HEK293 (cell line): ENCODE measurements at regions not wholly inside any gene's neighbourhood (a gene's known extent, or its start where the extent isn't known, plus 50 kb on each side); places are given as distances from the start of the nearest gene placed in this dataset.

Experiments used
- CTCF ChIA-PET: fragments of 350-600 bp; formaldehyde crosslinking; extraction: SDS; loops from one replicate; lab custom pipeline; 2021; ENCODE audit warnings: antibody characterized with exemption; lab: Yijun Ruan, JAX
- POLR2A ChIA-PET: fragments of 300-600 bp; formaldehyde crosslinking; extraction: SDS; loops from one replicate; lab custom pipeline; 2020; ENCODE audit warnings: antibody characterized with exemption, inconsistent platforms; lab: Yijun Ruan, JAX
- H3K27ac ChIP-seq: fragments of 200-500 bp; sonication (Bioruptor generic); 2 replicates; pipeline ENCODE4 v1.5.1; 2014; ENCODE audit warnings: low read depth, low read length, control low read depth, inconsistent platforms; ENCODE audit errors: extremely low read depth
- H3K36me3 ChIP-seq, 2 experiments: fragments of 200-500 bp in 1 of 2; sonication (Bioruptor generic) in 1 of 2; 1 replicate in 1 of 2; 2 replicates in 1 of 2; pipeline ENCODE4 v1.5.1; 2014 to 2017; ENCODE audit warnings: inconsistent platforms in 2 of 2, low read length in 2 of 2; ENCODE audit not compliant: control insufficient read depth in 2 of 2, insufficient read depth in 1 of 2
- H3K4me1 ChIP-seq: fragments of 200-500 bp; sonication (Bioruptor generic); 2 replicates; pipeline ENCODE4 v1.5.1; 2014; ENCODE audit warnings: mild to moderate bottlenecking, low read length, inconsistent platforms; ENCODE audit not compliant: control insufficient read depth, insufficient read depth
- H3K4me3 ChIP-seq: 2 replicates; pipeline ENCODE4 v1.5.1; 2011; ENCODE audit warnings: low read depth, mild to moderate bottlenecking, control low read depth, low read length, moderate library complexity
- H3K9me3 ChIP-seq: fragments of 200-500 bp; sonication (Bioruptor generic); 2 replicates; pipeline ENCODE4 v1.5.1; 2014; ENCODE audit warnings: low read depth, low read length, inconsistent platforms; ENCODE audit not compliant: control insufficient read depth, insufficient read depth
- EGR2 ChIP-seq: fragments of 450-650 bp; formaldehyde crosslinking; IDR thresholded peaks from 2 replicates; pipeline ENCODE4 v1.5.1; 2016; ENCODE audit warnings: low read depth, missing biosample characterization, missing genetic modification characterization
- KLF1 ChIP-seq: fragments of 450-650 bp; formaldehyde crosslinking; IDR thresholded peaks from 2 replicates; pipeline ENCODE4 v1.5.1; 2016; ENCODE audit warnings: missing biosample characterization, missing genetic modification characterization
- MEIS1 ChIP-seq: sonication (generic); formaldehyde crosslinking; IDR thresholded peaks from 2 replicates; pipeline ENCODE4 v1.8.1; 2022; ENCODE audit warnings: missing genetic modification reagents, mild to moderate bottlenecking, borderline replicate concordance
- SCRT1 ChIP-seq: fragments of 450-650 bp; formaldehyde crosslinking; IDR thresholded peaks from 2 replicates; pipeline ENCODE4 v1.5.1; 2016; ENCODE audit warnings: missing biosample characterization, missing genetic modification characterization, borderline replicate concordance
- ZBTB21 ChIP-seq: fragments of 450-650 bp; formaldehyde crosslinking; IDR thresholded peaks from 2 replicates; pipeline ENCODE4 v1.5.1; 2017; ENCODE audit warnings: missing biosample characterization, missing genetic modification characterization
- ZEB2 ChIP-seq: fragments of 450-650 bp; formaldehyde crosslinking; IDR thresholded peaks from 2 replicates; pipeline ENCODE4 v1.5.1; 2016; ENCODE audit warnings: missing biosample characterization, missing genetic modification characterization
- ZFHX2 ChIP-seq: fragments of 450-650 bp; formaldehyde crosslinking; conservative IDR thresholded peaks from 2 replicates; pipeline ENCODE4 v1.5.1; 2016; ENCODE audit warnings: missing biosample characterization, missing genetic modification characterization
- ZFP69B ChIP-seq: fragments of 450-650 bp; formaldehyde crosslinking; IDR thresholded peaks from 2 replicates; pipeline ENCODE4 v1.5.1; 2016; ENCODE audit warnings: missing biosample characterization, missing genetic modification characterization
- ZNF114 ChIP-seq: fragments of 450-650 bp; formaldehyde crosslinking; IDR thresholded peaks from 2 replicates; pipeline ENCODE4 v1.5.0; 2017; ENCODE audit warnings: missing biosample characterization, missing genetic modification characterization
- ZNF19 ChIP-seq: fragments of 450-650 bp; formaldehyde crosslinking; IDR thresholded peaks from 2 replicates; pipeline ENCODE4; 2016; ENCODE audit warnings: missing biosample characterization, missing genetic modification characterization, low read depth
- ZNF214 ChIP-seq: fragments of 450-650 bp; formaldehyde crosslinking; IDR thresholded peaks from 2 replicates; pipeline ENCODE4 v1.5.1; 2017; ENCODE audit warnings: missing biosample characterization, mild to moderate bottlenecking, missing genetic modification characterization, borderline replicate concordance
- ZNF24 ChIP-seq: fragments of 450-650 bp; formaldehyde crosslinking; IDR thresholded peaks from 2 replicates; pipeline ENCODE4 v1.5.1; 2016; ENCODE audit warnings: missing biosample characterization, missing genetic modification characterization
- ZNF248 ChIP-seq: fragments of 450-650 bp; formaldehyde crosslinking; IDR thresholded peaks from 2 replicates; pipeline ENCODE4 v1.5.1; 2017; ENCODE audit warnings: missing biosample characterization, missing genetic modification characterization
- ZNF266 ChIP-seq: fragments of 450-650 bp; formaldehyde crosslinking; IDR thresholded peaks from 2 replicates; pipeline ENCODE4 v1.5.1; 2016; ENCODE audit warnings: missing biosample characterization, missing genetic modification characterization, low read depth
- ZNF350 ChIP-seq: fragments of 450-650 bp; formaldehyde crosslinking; IDR thresholded peaks from 2 replicates; pipeline ENCODE4 v1.5.0; 2017; ENCODE audit warnings: missing biosample characterization, mild to moderate bottlenecking, missing genetic modification characterization
- ZNF366 ChIP-seq: fragments of 450-650 bp; formaldehyde crosslinking; conservative IDR thresholded peaks from 2 replicates; pipeline ENCODE4 v1.5.1; 2016; ENCODE audit warnings: missing biosample characterization, missing genetic modification characterization
- ZNF37A ChIP-seq: fragments of 450-650 bp; IDR thresholded peaks from 2 replicates; pipeline ENCODE4 v1.5.1; 2018; ENCODE audit warnings: missing biosample characterization, missing genetic modification characterization
- ZNF571 ChIP-seq: fragments of 450-650 bp; formaldehyde crosslinking; IDR thresholded peaks from 2 replicates; pipeline ENCODE4 v1.5.0; 2017; ENCODE audit warnings: missing biosample characterization, missing genetic modification characterization
- ZNF585B ChIP-seq: fragments of 450-650 bp; formaldehyde crosslinking; IDR thresholded peaks from 2 replicates; pipeline ENCODE4 v1.5.1; 2016; ENCODE audit warnings: missing biosample characterization, missing genetic modification characterization
- ZNF624 ChIP-seq: fragments of 450-650 bp; formaldehyde crosslinking; IDR thresholded peaks from 2 replicates; pipeline ENCODE4 v1.5.1; 2017; ENCODE audit warnings: missing biosample characterization, missing genetic modification characterization
- ZNF843 ChIP-seq: fragments of 450-650 bp; formaldehyde crosslinking; IDR thresholded peaks from 2 replicates; pipeline ENCODE4 v1.5.1; 2016; ENCODE audit warnings: missing biosample characterization, missing genetic modification characterization
- TF ChIP-seq, protein P1 (sequence below): fragments of 450-650 bp; formaldehyde crosslinking; IDR thresholded peaks from 2 replicates; pipeline ENCODE4 v1.5.1; 2017; ENCODE audit warnings: missing biosample characterization, missing genetic modification characterization
- TF ChIP-seq, protein P2 (sequence below): fragments of 450-650 bp; formaldehyde crosslinking; IDR thresholded peaks from 2 replicates; pipeline ENCODE4 v1.5.1; 2017; ENCODE audit warnings: missing biosample characterization, missing genetic modification characterization
- TF ChIP-seq, protein P3 (sequence below): fragments of 450-650 bp; formaldehyde crosslinking; IDR thresholded peaks from 2 replicates; pipeline ENCODE4 v1.5.1; 2016; ENCODE audit warnings: missing biosample characterization, missing genetic modification characterization, low read depth
- TF ChIP-seq, protein P4 (sequence below): fragments of 450-650 bp; formaldehyde crosslinking; IDR thresholded peaks from 2 replicates; pipeline ENCODE4 v1.5.1; 2016; ENCODE audit warnings: missing biosample characterization, missing genetic modification characterization
- TF ChIP-seq, protein P5 (sequence below): fragments of 450-650 bp; formaldehyde crosslinking; IDR thresholded peaks from 2 replicates; pipeline ENCODE4; 2016; ENCODE audit warnings: missing biosample characterization, missing genetic modification characterization

DNA sequence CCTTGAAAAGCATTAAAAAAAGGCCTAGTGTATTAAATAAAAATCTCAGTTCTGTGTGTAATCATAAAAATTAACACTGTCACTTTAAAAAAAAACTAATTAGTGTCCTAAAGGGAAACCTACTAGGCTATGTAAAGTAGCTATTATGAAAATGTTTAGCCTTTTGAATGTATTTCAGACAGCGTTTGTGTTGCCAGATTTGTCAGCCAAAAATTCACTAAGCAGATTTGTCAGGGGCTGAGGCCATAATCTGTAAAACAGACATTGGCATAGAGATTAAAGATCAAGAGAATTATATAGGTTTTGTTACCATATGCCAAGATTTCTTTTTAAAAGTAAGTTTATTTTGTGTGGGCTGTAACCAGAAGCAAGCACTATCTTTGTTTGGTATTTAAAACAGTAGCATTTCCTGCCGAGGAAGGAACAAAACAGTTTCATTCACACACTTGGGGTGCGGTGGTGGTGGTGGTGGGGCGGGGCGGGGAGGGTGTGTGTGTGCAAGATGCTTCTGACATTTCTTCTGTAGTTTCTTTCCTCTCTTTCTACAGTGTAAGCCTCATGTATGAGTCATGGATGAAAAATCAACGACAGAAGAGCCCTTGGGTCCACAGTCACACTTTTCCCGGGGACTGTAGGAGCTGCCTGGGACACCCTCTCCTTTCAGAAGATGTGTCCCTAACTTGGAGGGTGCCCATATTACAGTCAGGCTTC lies 328.5 kb upstream of the FANCL start:
- ChIA-PET POLR2A (no interaction called here), CTCF (interaction anchor here (0.6 to 1.1 kb wide), 2 partner anchors 115 to 418 kb away, joined by 3 read pairs; no protein-coding TSS in a partner anchor)
- no peaks in the 10 kb centered on the region for H3K9me3 ChIP-seq
- H3K36me3 ChIP-seq: no peaks in the 10 kb centered on the region
- H3K27ac ChIP-seq: no peak overlapping the region
- TF ChIP-seq ZNF571 (no peak), ZNF266 (no peak), SCRT1 (tag by site-specific recombination) (no peak), ZNF214 (tag by site-specific recombination) (no peak), ZNF37A (tag by site-specific recombination) (no peak), ZEB2 (tag by site-specific recombination) (no peak), MEIS1 (CRISPR knock-in tag) (no peak), ZNF114 (no peak), ZNF248 (tag by site-specific recombination) (no peak), ZNF624 (no peak), ZFP69B (tag by site-specific recombination) (no peak), KLF1 (tag by site-specific recombination) (no peak)
- TF ChIP-seq, protein P1, sequence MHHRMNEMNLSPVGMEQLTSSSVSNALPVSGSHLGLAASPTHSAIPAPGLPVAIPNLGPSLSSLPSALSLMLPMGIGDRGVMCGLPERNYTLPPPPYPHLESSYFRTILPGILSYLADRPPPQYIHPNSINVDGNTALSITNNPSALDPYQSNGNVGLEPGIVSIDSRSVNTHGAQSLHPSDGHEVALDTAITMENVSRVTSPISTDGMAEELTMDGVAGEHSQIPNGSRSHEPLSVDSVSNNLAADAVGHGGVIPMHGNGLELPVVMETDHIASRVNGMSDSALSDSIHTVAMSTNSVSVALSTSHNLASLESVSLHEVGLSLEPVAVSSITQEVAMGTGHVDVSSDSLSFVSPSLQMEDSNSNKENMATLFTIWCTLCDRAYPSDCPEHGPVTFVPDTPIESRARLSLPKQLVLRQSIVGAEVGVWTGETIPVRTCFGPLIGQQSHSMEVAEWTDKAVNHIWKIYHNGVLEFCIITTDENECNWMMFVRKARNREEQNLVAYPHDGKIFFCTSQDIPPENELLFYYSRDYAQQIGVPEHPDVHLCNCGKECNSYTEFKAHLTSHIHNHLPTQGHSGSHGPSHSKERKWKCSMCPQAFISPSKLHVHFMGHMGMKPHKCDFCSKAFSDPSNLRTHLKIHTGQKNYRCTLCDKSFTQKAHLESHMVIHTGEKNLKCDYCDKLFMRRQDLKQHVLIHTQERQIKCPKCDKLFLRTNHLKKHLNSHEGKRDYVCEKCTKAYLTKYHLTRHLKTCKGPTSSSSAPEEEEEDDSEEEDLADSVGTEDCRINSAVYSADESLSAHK (tag by site-specific recombination): no peak
- no peaks in the 10 kb centered on the region for H3K4me1 ChIP-seq
- H3K4me3 ChIP-seq: no peak overlapping the region

DNA sequence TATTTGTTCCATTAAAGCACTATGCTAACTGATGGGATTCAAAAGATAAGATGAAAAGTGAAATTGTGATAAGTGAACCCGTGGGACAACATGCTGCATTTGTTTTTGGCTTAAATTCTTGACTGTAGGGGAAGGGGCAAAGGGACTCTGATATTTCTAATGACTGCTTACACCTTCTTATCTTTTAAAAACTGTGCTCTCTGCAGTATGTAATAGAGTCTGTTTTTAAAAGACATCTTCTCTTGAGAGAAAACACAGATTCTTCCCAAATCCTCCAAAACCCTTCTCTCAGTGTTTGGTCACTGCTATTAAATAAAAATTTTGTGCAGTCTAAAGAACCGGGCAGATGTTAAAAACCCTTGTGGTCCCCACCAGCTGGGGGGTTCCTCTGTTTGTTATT lies 327.8 kb upstream of the FANCL start:
- no peaks in the 10 kb centered on the region for H3K4me1 ChIP-seq
- TF ChIP-seq, protein P2, sequence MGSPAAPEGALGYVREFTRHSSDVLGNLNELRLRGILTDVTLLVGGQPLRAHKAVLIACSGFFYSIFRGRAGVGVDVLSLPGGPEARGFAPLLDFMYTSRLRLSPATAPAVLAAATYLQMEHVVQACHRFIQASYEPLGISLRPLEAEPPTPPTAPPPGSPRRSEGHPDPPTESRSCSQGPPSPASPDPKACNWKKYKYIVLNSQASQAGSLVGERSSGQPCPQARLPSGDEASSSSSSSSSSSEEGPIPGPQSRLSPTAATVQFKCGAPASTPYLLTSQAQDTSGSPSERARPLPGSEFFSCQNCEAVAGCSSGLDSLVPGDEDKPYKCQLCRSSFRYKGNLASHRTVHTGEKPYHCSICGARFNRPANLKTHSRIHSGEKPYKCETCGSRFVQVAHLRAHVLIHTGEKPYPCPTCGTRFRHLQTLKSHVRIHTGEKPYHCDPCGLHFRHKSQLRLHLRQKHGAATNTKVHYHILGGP: no peak
- TF ChIP-seq ZNF24 (tag by site-specific recombination): no peak
- TF ChIP-seq, protein P3, sequence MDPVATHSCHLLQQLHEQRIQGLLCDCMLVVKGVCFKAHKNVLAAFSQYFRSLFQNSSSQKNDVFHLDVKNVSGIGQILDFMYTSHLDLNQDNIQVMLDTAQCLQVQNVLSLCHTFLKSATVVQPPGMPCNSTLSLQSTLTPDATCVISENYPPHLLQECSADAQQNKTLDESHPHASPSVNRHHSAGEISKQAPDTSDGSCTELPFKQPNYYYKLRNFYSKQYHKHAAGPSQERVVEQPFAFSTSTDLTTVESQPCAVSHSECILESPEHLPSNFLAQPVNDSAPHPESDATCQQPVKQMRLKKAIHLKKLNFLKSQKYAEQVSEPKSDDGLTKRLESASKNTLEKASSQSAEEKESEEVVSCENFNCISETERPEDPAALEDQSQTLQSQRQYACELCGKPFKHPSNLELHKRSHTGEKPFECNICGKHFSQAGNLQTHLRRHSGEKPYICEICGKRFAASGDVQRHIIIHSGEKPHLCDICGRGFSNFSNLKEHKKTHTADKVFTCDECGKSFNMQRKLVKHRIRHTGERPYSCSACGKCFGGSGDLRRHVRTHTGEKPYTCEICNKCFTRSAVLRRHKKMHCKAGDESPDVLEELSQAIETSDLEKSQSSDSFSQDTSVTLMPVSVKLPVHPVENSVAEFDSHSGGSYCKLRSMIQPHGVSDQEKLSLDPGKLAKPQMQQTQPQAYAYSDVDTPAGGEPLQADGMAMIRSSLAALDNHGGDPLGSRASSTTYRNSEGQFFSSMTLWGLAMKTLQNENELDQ (tag by site-specific recombination): no peak
- TF ChIP-seq, protein P4, sequence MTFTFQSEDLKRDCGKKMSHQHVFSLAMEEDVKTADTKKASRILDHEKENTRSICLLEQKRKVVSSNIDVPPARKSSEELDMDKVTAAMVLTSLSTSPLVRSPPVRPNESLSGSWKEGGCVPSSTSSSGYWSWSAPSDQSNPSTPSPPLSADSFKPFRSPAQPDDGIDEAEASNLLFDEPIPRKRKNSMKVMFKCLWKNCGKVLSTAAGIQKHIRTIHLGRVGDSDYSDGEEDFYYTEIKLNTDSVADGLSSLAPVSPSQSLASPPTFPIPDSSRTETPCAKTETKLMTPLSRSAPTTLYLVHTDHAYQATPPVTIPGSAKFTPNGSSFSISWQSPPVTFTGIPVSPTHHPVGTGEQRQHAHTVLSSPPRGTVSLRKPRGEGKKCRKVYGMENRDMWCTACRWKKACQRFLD: no peak
- no peak for TF ChIP-seq EGR2 (tag by site-specific recombination)
- TF ChIP-seq ZNF843 (tag by site-specific recombination): no peak
- TF ChIP-seq ZFHX2 (tag by site-specific recombination): no peak
- TF ChIP-seq, protein P5, sequence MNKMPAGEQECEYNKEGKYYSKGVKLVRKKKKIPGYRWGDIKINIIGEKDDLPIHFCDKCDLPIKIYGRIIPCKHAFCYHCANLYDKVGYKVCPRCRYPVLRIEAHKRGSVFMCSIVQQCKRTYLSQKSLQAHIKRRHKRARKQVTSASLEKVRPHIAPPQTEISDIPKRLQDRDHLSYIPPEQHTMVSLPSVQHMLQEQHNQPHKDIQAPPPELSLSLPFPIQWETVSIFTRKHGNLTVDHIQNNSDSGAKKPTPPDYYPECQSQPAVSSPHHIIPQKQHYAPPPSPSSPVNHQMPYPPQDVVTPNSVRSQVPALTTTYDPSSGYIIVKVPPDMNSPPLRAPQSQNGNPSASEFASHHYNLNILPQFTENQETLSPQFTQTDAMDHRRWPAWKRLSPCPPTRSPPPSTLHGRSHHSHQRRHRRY (tag by site-specific recombination): no peak
- no peak for TF ChIP-seq ZNF585B (tag by site-specific recombination)
- no peak for TF ChIP-seq ZBTB21 (tag by site-specific recombination)
- no peak for TF ChIP-seq ZNF366 (tag by site-specific recombination)
- TF ChIP-seq ZNF350 (tag by site-specific recombination): no peak
- TF ChIP-seq ZNF19 (tag by site-specific recombination): no peak
- TF ChIP-seq, all 188 proteins: peak for 0
- Histone ChIP-seq H3K9me3 (no peaks in the 10 kb centered on the region), H3K27ac (no peak overlapping the region), H3K36me3 (no peaks in the 10 kb centered on the region), H3K4me3 (no peak overlapping the region)
- ChIA-PET CTCF (interaction anchor here (0.6 kb wide), 1 partner anchor 419 kb away, joined by 3 read pairs; no protein-coding TSS in a partner anchor), POLR2A (no interaction called here)
